Colonic mucosa (tissue), 4 donors: ENCODE measurements at regions not wholly inside any gene's neighbourhood (a gene's known extent, or its start where the extent isn't known, plus 50 kb on each side); places are given as distances from the start of the nearest gene placed in this dataset.

ENCODE experiments used
- DNase-seq: peaks from one replicate; pipeline ENCODE4 v3.0.0-alpha.2; 2020
- H3K27ac ChIP-seq: fragments of 200-600 bp; one replicate; pipeline ENCODE4 v1.8.0; 2021
- H3K27me3 ChIP-seq: fragments of 200-600 bp; one replicate; pipeline ENCODE4 v1.8.0; 2021
- H3K36me3 ChIP-seq: fragments of 200-600 bp; one replicate; pipeline ENCODE4 v1.8.0; 2021
- H3K4me1 ChIP-seq: fragments of 200-600 bp; one replicate; pipeline ENCODE4 v1.8.0; 2021; ENCODE audit warnings: mild to moderate bottlenecking
- H3K4me3 ChIP-seq: fragments of 200-600 bp; one replicate; pipeline ENCODE4 v1.8.0; 2021
- H3K9ac ChIP-seq, 2 donors: one replicate each; pipeline ENCODE4 v1.7.0; 2013; ENCODE audit warnings: control low read depth in 2 of 2, low read depth in 2 of 2, low read length in 2 of 2
- H3K9me3 ChIP-seq: fragments of 200-600 bp; one replicate; pipeline ENCODE4 v1.8.0; 2021
- CTCF ChIP-seq: fragments of 200-600 bp; IDR thresholded peaks from one replicate; pipeline ENCODE4 v1.8.0; 2022; ENCODE audit warnings: antibody characterized with exemption, mild to moderate bottlenecking
- intact Hi-C: fragments of 100-400 bp; cut with DNase I; formaldehyde crosslinking; loops from one replicate; pipeline ENCODE4 v1.14.1; 2022
- donor health status: healthy.
- donor health status: DM: no; HTN: no; CAD: no.
- donor health status: DM: no; HTN: no; CAD: no.

- H3K27me3 ChIP-seq = no peaks in the 10 kb centered on the region
- H3K9me3 ChIP-seq = no peaks in the 10 kb centered on the region
- DNase-seq = no peak
- intact Hi-C loops = no loop called here
- H3K9ac ChIP-seq = no peak overlapping the region
- TF ChIP-seq CTCF = no peak
- no peak overlapping the region for H3K4me3 ChIP-seq
- H3K36me3 ChIP-seq = no peaks in the 10 kb centered on the region
- no peaks in the 10 kb centered on the region for H3K4me1 ChIP-seq
- no peak overlapping the region for H3K27ac ChIP-seq
Measured at GRCh38 chr11:37557990-37558389, 960.0 kb upstream of the RAG2 start.

GRCh38 chr11:37552284-37552683 lies 954.2 kb upstream of the RAG2 start:
- Histone ChIP-seq H3K9me3 (no peaks in the 10 kb centered on the region), H3K9ac (no peak overlapping the region), H3K4me3 (no peak overlapping the region), H3K27ac (no peak overlapping the region), H3K4me1 (no peaks in the 10 kb centered on the region), H3K36me3 (no peaks in the 10 kb centered on the region), H3K27me3 (no peaks in the 10 kb centered on the region)
- no peak for TF ChIP-seq CTCF
- intact Hi-C loops = no loop called here
- no peak for DNase-seq

- no peaks in the 10 kb centered on the region for H3K9me3 ChIP-seq
Measured at GRCh38 chr11:37544491-37544890, 946.5 kb upstream of the RAG2 start.

GRCh38 chr11:37533830-37534229 lies 935.8 kb upstream of the RAG2 start:
- Histone ChIP-seq H3K27me3 (no peaks in the 10 kb centered on the region), H3K9ac (no peak overlapping the region), H3K4me3 (no peak overlapping the region), H3K4me1 (no peaks in the 10 kb centered on the region), H3K27ac (no peak overlapping the region), H3K36me3 (no peaks in the 10 kb centered on the region), H3K9me3 (peaks cover 1% of the 10 kb centered on the region)
- TF ChIP-seq CTCF = no peak
- no peak for DNase-seq
- intact Hi-C loops = no loop called here

More at GRCh38 chr11:37544491-37544890, 946.5 kb upstream of the RAG2 start:
- TF ChIP-seq CTCF = no peak
- no peaks in the 10 kb centered on the region for H3K4me1 ChIP-seq
- no peak overlapping the region for H3K27ac ChIP-seq
- DNase-seq = no peak
- H3K27me3 ChIP-seq = no peaks in the 10 kb centered on the region
- H3K4me3 ChIP-seq = no peak overlapping the region
- intact Hi-C loops = no loop called here
- H3K9ac ChIP-seq = no peak overlapping the region
- H3K36me3 ChIP-seq = no peaks in the 10 kb centered on the region

- H3K9me3 ChIP-seq = peaks cover 7% of the 10 kb centered on the region
- no peak overlapping the region for H3K9ac ChIP-seq
- intact Hi-C loops = no loop called here
- no peak overlapping the region for H3K27ac ChIP-seq
- no peak for TF ChIP-seq CTCF
- no peaks in the 10 kb centered on the region for H3K4me1 ChIP-seq
- no peaks in the 10 kb centered on the region for H3K27me3 ChIP-seq
- H3K36me3 ChIP-seq = no peaks in the 10 kb centered on the region
- no peak overlapping the region for H3K4me3 ChIP-seq
- no peak for DNase-seq
Measured at GRCh38 chr11:37533087-37533486, 935.1 kb upstream of the RAG2 start.

GRCh38 chr11:37532271-37532670 lies 934.2 kb upstream of the RAG2 start:
- H3K36me3 ChIP-seq = no peaks in the 10 kb centered on the region
- no peak overlapping the region for H3K9ac ChIP-seq

More at GRCh38 chr11:37532271-37532670, 934.2 kb upstream of the RAG2 start:
- Histone ChIP-seq H3K9me3 (peaks cover 7% of the 10 kb centered on the region), H3K4me3 (no peak overlapping the region), H3K27me3 (no peaks in the 10 kb centered on the region), H3K27ac (no peak overlapping the region), H3K4me1 (no peaks in the 10 kb centered on the region)
- intact Hi-C loops = no loop called here
- no peak for DNase-seq
- TF ChIP-seq CTCF = no peak
